ENCODE measurements at regions not wholly inside any gene's neighbourhood (a gene's known extent, or its start where the extent isn't known, plus 50 kb on each side); places are given as distances from the start of the nearest gene placed in this dataset.
A peak's percentile ranks its signal among the peaks of the same experiment; 100 is the strongest.
"Not testable (repeated sequence)": the region's sequence is repeated elsewhere in the genome, so short reads cannot be mapped to it uniquely, and the experiment has no call there.

GRCh38 chr5:163165277-163165676 lies 272.1 kb upstream of the CCNG1 start:
- DNase-seq (ENCODE audit: low read depth), result no peak

- DNase-seq (ENCODE audit: low read depth), result not testable (repeated sequence)
Measured at GRCh38 chr5:163170161-163170560, 267.2 kb upstream of the CCNG1 start.

GRCh38 chr5:163172540-163173338 lies 264.7 kb upstream of the CCNG1 start:
- no peak for DNase-seq (ENCODE audit: low read depth)

GRCh38 chr5:163177971-163178370 lies 259.4 kb upstream of the CCNG1 start:
- DNase-seq (ENCODE audit: low read depth), result no peak

- no peak for DNase-seq (ENCODE audit: low read depth)
Measured at GRCh38 chr5:163185315-163185714, 252.1 kb upstream of the CCNG1 start.

- no peak for DNase-seq (ENCODE audit: low read depth)
Measured at GRCh38 chr5:163189023-163189553, 248.3 kb upstream of the CCNG1 start.

- no peak for DNase-seq (ENCODE audit: low read depth)
Measured at GRCh38 chr5:163190283-163190682, 247.1 kb upstream of the CCNG1 start.

- DNase-seq (ENCODE audit: low read depth), result no peak
Measured at GRCh38 chr5:163190784-163191183, 246.6 kb upstream of the CCNG1 start.

GRCh38 chr5:163193886-163194285 lies 243.5 kb upstream of the CCNG1 start:
- no peak for DNase-seq (ENCODE audit: low read depth)

- DNase-seq (ENCODE audit: low read depth), result no peak
Measured at GRCh38 chr5:163205645-163206044, 231.8 kb upstream of the CCNG1 start.

- DNase-seq (ENCODE audit: low read depth), result no peak
Measured at GRCh38 chr5:163221581-163221980, 215.8 kb upstream of the CCNG1 start.

- DNase-seq (ENCODE audit: low read depth), result no peak
Measured at GRCh38 chr5:163222982-163223381, 214.4 kb upstream of the CCNG1 start.

- no peak for DNase-seq (ENCODE audit: low read depth)
Measured at GRCh38 chr5:163244445-163244987, 192.9 kb upstream of the CCNG1 start.

GRCh38 chr5:163245584-163245983 lies 191.8 kb upstream of the CCNG1 start:
- DNase-seq (ENCODE audit: low read depth), result no peak

GRCh38 chr5:163248333-163248732 lies 189.1 kb upstream of the CCNG1 start:
- DNase-seq (ENCODE audit: low read depth), result no peak

- DNase-seq (ENCODE audit: low read depth), result peak; percentile 0
Measured at GRCh38 chr5:163248871-163249270, 188.5 kb upstream of the CCNG1 start.

GRCh38 chr5:163252950-163253349 lies 184.4 kb upstream of the CCNG1 start:
- DNase-seq (ENCODE audit: low read depth), result no peak

GRCh38 chr5:163259495-163259894 lies 177.9 kb upstream of the CCNG1 start:
- DNase-seq (ENCODE audit: low read depth), result no peak

GRCh38 chr5:163260471-163260870 lies 176.9 kb upstream of the CCNG1 start:
- DNase-seq (ENCODE audit: low read depth), result no peak

GRCh38 chr5:163260961-163261360 lies 176.4 kb upstream of the CCNG1 start:
- no peak for DNase-seq (ENCODE audit: low read depth)

GRCh38 chr5:163261647-163262269 lies 175.6 kb upstream of the CCNG1 start:
- no peak for DNase-seq (ENCODE audit: low read depth)

- DNase-seq (ENCODE audit: low read depth), result not testable (repeated sequence)
Measured at GRCh38 chr5:163266249-163266648, 171.1 kb upstream of the CCNG1 start.

- no peak for DNase-seq (ENCODE audit: low read depth)
Measured at GRCh38 chr5:163269624-163270023, 167.8 kb upstream of the CCNG1 start.

Data from ELR (cell line).